ENCODE measurements at regions not wholly inside any gene's neighbourhood (a gene's known extent, or its start where the extent isn't known, plus 50 kb on each side); places are given as distances from the start of the nearest gene placed in this dataset.

DNA sequence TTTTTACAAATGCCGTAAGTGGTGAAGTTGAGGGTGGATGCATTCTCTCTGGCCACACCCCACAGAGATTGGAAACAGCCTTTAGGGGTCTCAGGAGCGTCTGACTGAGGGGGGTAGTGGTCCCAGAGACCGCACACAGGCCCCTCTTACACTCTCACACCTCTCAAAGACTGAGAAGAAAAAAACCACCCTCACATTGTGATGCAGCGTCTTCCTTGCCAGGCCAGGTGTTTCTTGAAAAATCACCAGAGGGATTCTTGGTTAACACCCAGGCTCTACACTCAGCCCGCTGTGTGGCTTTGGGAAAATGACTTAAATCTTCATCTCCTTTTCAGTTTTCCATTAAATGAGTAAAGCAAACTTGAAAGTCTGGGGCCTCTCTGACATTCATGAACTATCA lies 115.8 kb upstream of the SPTLC3 start:
- TF ChIP-seq, protein P1, sequence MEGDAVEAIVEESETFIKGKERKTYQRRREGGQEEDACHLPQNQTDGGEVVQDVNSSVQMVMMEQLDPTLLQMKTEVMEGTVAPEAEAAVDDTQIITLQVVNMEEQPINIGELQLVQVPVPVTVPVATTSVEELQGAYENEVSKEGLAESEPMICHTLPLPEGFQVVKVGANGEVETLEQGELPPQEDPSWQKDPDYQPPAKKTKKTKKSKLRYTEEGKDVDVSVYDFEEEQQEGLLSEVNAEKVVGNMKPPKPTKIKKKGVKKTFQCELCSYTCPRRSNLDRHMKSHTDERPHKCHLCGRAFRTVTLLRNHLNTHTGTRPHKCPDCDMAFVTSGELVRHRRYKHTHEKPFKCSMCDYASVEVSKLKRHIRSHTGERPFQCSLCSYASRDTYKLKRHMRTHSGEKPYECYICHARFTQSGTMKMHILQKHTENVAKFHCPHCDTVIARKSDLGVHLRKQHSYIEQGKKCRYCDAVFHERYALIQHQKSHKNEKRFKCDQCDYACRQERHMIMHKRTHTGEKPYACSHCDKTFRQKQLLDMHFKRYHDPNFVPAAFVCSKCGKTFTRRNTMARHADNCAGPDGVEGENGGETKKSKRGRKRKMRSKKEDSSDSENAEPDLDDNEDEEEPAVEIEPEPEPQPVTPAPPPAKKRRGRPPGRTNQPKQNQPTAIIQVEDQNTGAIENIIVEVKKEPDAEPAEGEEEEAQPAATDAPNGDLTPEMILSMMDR (IDR thresholded peaks at IDR 0.05; ENCODE audit: insufficient read depth, low read length) = no peak
- TF ChIP-seq, protein P2, sequence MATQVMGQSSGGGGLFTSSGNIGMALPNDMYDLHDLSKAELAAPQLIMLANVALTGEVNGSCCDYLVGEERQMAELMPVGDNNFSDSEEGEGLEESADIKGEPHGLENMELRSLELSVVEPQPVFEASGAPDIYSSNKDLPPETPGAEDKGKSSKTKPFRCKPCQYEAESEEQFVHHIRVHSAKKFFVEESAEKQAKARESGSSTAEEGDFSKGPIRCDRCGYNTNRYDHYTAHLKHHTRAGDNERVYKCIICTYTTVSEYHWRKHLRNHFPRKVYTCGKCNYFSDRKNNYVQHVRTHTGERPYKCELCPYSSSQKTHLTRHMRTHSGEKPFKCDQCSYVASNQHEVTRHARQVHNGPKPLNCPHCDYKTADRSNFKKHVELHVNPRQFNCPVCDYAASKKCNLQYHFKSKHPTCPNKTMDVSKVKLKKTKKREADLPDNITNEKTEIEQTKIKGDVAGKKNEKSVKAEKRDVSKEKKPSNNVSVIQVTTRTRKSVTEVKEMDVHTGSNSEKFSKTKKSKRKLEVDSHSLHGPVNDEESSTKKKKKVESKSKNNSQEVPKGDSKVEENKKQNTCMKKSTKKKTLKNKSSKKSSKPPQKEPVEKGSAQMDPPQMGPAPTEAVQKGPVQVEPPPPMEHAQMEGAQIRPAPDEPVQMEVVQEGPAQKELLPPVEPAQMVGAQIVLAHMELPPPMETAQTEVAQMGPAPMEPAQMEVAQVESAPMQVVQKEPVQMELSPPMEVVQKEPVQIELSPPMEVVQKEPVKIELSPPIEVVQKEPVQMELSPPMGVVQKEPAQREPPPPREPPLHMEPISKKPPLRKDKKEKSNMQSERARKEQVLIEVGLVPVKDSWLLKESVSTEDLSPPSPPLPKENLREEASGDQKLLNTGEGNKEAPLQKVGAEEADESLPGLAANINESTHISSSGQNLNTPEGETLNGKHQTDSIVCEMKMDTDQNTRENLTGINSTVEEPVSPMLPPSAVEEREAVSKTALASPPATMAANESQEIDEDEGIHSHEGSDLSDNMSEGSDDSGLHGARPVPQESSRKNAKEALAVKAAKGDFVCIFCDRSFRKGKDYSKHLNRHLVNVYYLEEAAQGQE (IDR thresholded peaks at IDR 0.05; ENCODE audit: insufficient replicate concordance, low read depth) = no peak
- no peak for TF ChIP-seq POLR2AphosphoS5 (IDR thresholded peaks at IDR 0.05; ENCODE audit: low read depth)

All from HL-60 (cell line).